ENCODE measurements at regions not wholly inside any gene's neighbourhood (a gene's known extent, or its start where the extent isn't known, plus 50 kb on each side); places are given as distances from the start of the nearest gene placed in this dataset.

GRCh38 chr3:43797794-43798193 lies 107.1 kb downstream of the ABHD5 start:
- TF ChIP-seq EP300 (IDR thresholded peaks at IDR 0.05) (no peak), CTCF (IDR thresholded peaks at IDR 0.05) (no peak), POLR2A (IDR thresholded peaks at IDR 0.05) (no peak)

All from stomach (tissue), 4 donors.